NCI-H2196 treated with DMSO at 0.1 percent for 48 hours (cell line): ENCODE measurements at regions not wholly inside any gene's neighbourhood (a gene's known extent, or its start where the extent isn't known, plus 50 kb on each side); places are given as distances from the start of the nearest gene placed in this dataset.

ENCODE experiments used
- DNase-seq: peaks from one replicate; lab custom pipeline; 2025; ENCODE audit not compliant: unreplicated experiment; lab: John Stamatoyannopoulos, UW

- no peak for DNase-seq
Observed at GRCh38 chr7:340979-341694, 51.2 kb downstream of the FOXL3 start.

- DNase-seq: no peak
Observed at GRCh38 chr7:341841-342638, 52.1 kb downstream of the FOXL3 start.

- no peak for DNase-seq
Observed at GRCh38 chr7:342681-343216, 52.8 kb downstream of the FOXL3 start.

GRCh38 chr7:343227-343822, 53.4 kb downstream of the FOXL3 start:
- DNase-seq: no peak

- no peak for DNase-seq
Observed at GRCh38 chr7:343864-344607, 54.1 kb downstream of the FOXL3 start.

- DNase-seq: no peak
Observed at GRCh38 chr7:344608-344994, 54.6 kb downstream of the FOXL3 start.

GRCh38 chr7:346116-346898, 56.3 kb downstream of the FOXL3 start:
- DNase-seq: no peak

- DNase-seq: no peak
Observed at GRCh38 chr7:347001-347590, 57.1 kb downstream of the FOXL3 start.

- no peak for DNase-seq
Observed at GRCh38 chr7:347644-348479, 57.9 kb downstream of the FOXL3 start.

GRCh38 chr7:348480-348844, 58.5 kb downstream of the FOXL3 start:
- no peak for DNase-seq

- DNase-seq: no peak
Observed at GRCh38 chr7:348962-349743, 59.2 kb downstream of the FOXL3 start.

- no peak for DNase-seq
Observed at GRCh38 chr7:351256-351655, 61.3 kb downstream of the FOXL3 start.

- no peak for DNase-seq
Observed at GRCh38 chr7:351681-352480, 61.9 kb downstream of the FOXL3 start.

GRCh38 chr7:353746-354325, 63.9 kb downstream of the FOXL3 start:
- DNase-seq: no peak

- no peak for DNase-seq
Observed at GRCh38 chr7:354597-355470, 64.9 kb downstream of the FOXL3 start.

- no peak for DNase-seq
Observed at GRCh38 chr7:355568-355967, 65.6 kb downstream of the FOXL3 start.
